ENCODE measurements at regions not wholly inside any gene's neighbourhood (a gene's known extent, or its start where the extent isn't known, plus 50 kb on each side); places are given as distances from the start of the nearest gene placed in this dataset.

DNA sequence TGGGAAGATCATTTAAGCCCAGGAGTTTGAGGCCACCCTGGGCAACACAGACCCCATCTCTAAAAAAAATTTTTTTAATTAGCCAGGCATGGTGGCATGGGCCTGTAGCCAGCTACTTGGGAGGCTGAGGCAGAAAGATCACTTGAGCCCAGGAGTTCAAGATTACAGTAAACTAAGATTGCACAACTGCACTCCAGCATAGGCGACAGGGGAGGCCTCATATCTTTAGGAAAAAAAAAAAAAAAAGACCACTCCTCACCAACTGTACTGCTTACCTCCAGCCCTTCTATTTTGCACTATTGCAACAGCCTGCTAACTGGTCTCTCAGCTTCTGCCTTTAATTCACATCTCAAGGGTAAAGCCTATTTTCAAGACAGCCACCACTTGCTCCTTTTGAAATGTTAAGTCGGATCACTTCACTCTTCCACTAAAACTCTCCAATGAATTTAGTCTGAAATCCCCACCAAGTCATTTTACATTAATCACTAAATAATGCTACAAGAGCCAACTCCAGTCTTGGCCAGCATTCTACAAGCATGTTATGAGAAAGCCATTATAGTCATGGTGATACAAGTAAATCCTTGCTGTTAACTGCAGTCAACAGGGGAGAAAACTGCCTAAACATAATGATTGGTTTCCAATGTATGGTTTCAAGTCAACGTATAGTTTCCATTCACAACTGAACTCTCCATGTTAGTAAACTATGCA, 106.0 kb downstream of the RPS29 start:
- Histone ChIP-seq H3K4me1 (replicated peaks in 1 of 2) (no peaks in the 10 kb centered on the region), H3K4me3 (no peak overlapping the region), H3K9me3 (replicated peaks in 1 of 3) (no peaks in the 10 kb centered on the region), H3K36me3 (replicated peaks in 1 of 2) (no peaks in the 10 kb centered on the region), H3K27me3 (no peaks in the 10 kb centered on the region), H3K27ac (no peak overlapping the region)
- WGBS, 4 donors, result 74 to 89% (median 83%) methylated on average over 3 of the region's 3 CpGs
- intact Hi-C loops (cut with DNase I), result no loop called here
- TF ChIP-seq POLR2A (IDR thresholded peaks at IDR 0.05), result no peak
- TF ChIP-seq, protein P1, sequence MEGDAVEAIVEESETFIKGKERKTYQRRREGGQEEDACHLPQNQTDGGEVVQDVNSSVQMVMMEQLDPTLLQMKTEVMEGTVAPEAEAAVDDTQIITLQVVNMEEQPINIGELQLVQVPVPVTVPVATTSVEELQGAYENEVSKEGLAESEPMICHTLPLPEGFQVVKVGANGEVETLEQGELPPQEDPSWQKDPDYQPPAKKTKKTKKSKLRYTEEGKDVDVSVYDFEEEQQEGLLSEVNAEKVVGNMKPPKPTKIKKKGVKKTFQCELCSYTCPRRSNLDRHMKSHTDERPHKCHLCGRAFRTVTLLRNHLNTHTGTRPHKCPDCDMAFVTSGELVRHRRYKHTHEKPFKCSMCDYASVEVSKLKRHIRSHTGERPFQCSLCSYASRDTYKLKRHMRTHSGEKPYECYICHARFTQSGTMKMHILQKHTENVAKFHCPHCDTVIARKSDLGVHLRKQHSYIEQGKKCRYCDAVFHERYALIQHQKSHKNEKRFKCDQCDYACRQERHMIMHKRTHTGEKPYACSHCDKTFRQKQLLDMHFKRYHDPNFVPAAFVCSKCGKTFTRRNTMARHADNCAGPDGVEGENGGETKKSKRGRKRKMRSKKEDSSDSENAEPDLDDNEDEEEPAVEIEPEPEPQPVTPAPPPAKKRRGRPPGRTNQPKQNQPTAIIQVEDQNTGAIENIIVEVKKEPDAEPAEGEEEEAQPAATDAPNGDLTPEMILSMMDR (IDR thresholded peaks at IDR 0.05), result no peak
- DNase-seq, result no peak

DNA sequence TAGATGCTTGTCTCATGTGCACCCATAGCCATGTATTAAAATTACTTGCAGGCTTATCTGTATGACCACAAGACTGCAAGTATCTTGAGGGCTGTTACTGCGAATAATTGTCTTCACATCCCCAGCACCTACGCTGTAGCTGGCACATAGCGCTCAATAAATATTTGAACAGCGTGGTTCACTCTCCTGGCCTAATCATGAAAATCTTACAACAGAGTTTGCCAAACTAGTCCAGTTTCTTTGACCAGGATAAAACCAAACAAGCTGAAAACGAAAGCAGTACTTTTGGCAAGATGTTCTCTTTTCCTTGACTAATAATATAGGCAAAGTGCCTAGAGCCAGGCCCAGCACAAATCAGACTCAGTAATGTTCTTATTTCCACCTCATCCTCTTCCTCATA, 106.7 kb downstream of the RPS29 start:
- Histone ChIP-seq H3K36me3 (replicated peaks in 1 of 2) (no peaks in the 10 kb centered on the region), H3K9me3 (replicated peaks in 1 of 3) (no peaks in the 10 kb centered on the region), H3K27ac (no peak overlapping the region), H3K4me3 (no peak overlapping the region), H3K27me3 (no peaks in the 10 kb centered on the region), H3K4me1 (replicated peaks in 1 of 2) (no peaks in the 10 kb centered on the region)
- intact Hi-C loops (cut with DNase I), result no loop called here
- no peak for TF ChIP-seq POLR2A (IDR thresholded peaks at IDR 0.05)
- TF ChIP-seq, protein P1 (IDR thresholded peaks at IDR 0.05), result no peak
- no peak for DNase-seq
- 79 to 83% (median 81%) methylated on average over 5 of the region's 5 CpGs for WGBS, 4 donors

DNA sequence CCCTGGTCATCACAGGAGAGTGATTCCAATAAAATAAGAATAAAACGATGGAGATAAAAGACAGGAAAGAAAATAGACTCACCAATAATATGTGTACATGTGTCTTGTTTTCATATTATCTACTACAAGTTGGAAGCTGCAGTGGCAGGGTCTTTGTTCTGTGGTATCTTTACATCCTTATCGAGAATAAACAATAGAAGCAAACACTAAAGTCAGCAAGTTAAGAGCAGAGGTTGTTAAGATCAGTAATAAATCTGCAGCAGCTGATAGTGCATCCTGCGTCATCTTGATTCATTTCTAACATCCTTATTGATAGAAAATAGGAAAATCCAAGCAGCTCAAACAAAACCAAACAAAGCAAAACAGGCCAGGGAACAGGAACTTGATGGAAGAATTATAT, 107.4 kb downstream of the RPS29 start:
- Histone ChIP-seq H3K9me3 (replicated peaks in 1 of 3) (no peaks in the 10 kb centered on the region), H3K27ac (no peak overlapping the region), H3K27me3 (no peaks in the 10 kb centered on the region), H3K4me3 (no peak overlapping the region), H3K36me3 (replicated peaks in 1 of 2) (no peaks in the 10 kb centered on the region), H3K4me1 (replicated peaks in 1 of 2) (no peaks in the 10 kb centered on the region)
- TF ChIP-seq POLR2A (IDR thresholded peaks at IDR 0.05), result no peak
- TF ChIP-seq, protein P1 (IDR thresholded peaks at IDR 0.05), result no peak
- no peak for DNase-seq
- intact Hi-C loops (cut with DNase I), result no loop called here
- WGBS, 4 donors, result 50 to 60% (median 54%) methylated on average over 3 of the region's 3 CpGs

DNA sequence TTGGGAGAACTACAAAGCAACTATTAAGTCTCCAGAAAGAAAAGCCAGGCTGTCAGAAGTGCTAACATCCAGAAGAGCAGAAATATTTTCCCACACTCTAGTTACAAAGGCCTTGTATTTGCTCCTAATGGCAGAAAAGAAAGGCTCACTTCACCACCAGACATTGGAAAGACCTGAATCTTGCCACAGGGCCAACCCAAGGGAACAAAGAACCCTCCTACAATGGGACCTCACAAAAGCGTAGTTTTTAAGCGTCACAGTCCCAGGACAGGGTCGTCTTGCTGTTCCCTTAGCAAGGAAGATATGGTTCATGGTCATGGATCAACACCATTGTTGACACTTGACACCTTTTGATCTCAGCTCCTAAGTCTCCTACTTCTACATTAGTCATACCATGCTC, 119.1 kb downstream of the RPS29 start:
- no peak overlapping the region for H3K4me3 ChIP-seq
- H3K36me3 ChIP-seq (replicated peaks in 1 of 2), result no peaks in the 10 kb centered on the region
- peaks cover 5% of the 10 kb centered on the region for H3K27me3 ChIP-seq
- intact Hi-C loops (cut with DNase I), result no loop called here
- TF ChIP-seq, protein P1 (IDR thresholded peaks at IDR 0.05), result no peak
- no peak for TF ChIP-seq POLR2A (IDR thresholded peaks at IDR 0.05)
- H3K4me1 ChIP-seq (replicated peaks in 1 of 2), result no peaks in the 10 kb centered on the region
- no peak overlapping the region for H3K27ac ChIP-seq
- no peaks in the 10 kb centered on the region for H3K9me3 ChIP-seq (replicated peaks in 1 of 3)
- WGBS, 4 donors, result 85 to 98% (median 86%) methylated on average over 3 of the region's 3 CpGs
- DNase-seq, result no peak

All from adrenal gland (tissue), 9 donors.